Omental fat pad (tissue), 3 donors: ENCODE measurements at regions not wholly inside any gene's neighbourhood (a gene's known extent, or its start where the extent isn't known, plus 50 kb on each side); places are given as distances from the start of the nearest gene placed in this dataset.

ENCODE experiments used
- ATAC-seq: fragments of 150-250 bp; one replicate; pipeline ENCODE4 v1.9.1; 2016; ENCODE audit warnings: mild to moderate bottlenecking, moderate library complexity; ENCODE audit not compliant: low FRiP score
- DNase-seq: peaks from one replicate; pipeline ENCODE4 v3.0.0-alpha.2; 2019; ENCODE audit warnings: low spot score
- CTCF ChIP-seq, 3 donors: fragments of 450-650 bp; IDR thresholded peaks; one replicate each; pipeline ENCODE4 v1.5.1; 2016 to 2017; ENCODE audit warnings: antibody characterized with exemption in 3 of 3, mild to moderate bottlenecking in 3 of 3, moderate library complexity in 2 of 3

- DNase-seq (no peak), ATAC-seq (no peak)
- TF ChIP-seq CTCF (IDR thresholded peaks at IDR 0.05): no peak
Observed at GRCh38 chr13:97786510-97786909, 167.0 kb upstream of the IPO5 start.

GRCh38 chr13:97797553-97797952 is 155.9 kb upstream of the IPO5 start:
- no peak for TF ChIP-seq CTCF (IDR thresholded peaks at IDR 0.05)
- ATAC-seq (no peak), DNase-seq (no peak)

DNA sequence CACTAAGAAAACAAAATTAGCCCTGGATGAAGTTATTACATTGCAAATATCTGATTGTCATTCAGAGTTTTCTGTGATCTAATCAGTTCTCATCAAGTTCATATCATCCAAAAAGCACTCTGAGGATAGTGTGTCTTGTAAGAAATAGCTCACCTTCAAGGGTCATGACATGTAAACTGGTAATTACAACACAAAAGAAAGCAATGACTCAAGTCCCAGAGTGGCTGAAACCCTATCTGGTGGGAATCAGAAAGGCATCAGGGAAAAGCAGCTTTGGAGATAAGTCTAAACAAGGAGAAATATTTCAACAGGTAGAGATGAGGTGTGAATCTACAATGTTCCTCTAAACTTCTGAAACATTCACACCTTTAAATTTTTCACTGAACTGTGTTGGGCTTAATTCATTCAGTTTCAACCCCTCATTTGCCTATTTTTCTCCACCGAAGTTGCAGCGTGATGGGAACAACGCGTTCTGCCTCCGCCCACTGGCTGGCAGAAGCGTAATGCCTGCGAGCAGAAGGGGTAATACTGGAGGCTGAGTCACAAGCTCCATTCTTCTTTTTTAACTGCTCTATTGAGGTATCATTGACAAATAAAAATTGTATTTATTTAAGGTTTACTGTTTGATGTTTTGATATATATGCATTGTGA is 155.2 kb upstream of the IPO5 start:
- no peak for TF ChIP-seq CTCF (IDR thresholded peaks at IDR 0.05)
- no peak for ATAC-seq
- DNase-seq: no peak

DNA sequence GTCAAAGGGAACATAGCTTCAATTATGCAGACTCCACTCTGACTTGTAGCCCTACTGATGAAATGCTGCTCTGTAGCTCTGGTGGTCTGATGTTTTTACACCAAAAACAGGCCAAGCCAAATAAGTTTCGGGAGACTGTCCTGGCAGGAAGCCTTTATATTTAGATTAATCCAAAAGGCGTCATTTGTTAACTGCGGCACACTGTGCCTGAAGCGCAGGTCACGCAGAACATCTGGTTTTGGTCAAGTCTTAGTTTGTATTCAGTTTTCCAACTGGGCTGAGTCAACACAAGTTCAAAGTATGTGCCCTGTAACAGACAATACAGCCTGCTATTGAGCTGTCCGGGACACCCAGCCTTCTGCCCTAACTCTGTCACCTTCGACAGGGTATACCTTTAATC is 154.6 kb upstream of the IPO5 start:
- ATAC-seq: no peak
- no peak for DNase-seq
- TF ChIP-seq CTCF (IDR thresholded peaks at IDR 0.05): no peak

DNA sequence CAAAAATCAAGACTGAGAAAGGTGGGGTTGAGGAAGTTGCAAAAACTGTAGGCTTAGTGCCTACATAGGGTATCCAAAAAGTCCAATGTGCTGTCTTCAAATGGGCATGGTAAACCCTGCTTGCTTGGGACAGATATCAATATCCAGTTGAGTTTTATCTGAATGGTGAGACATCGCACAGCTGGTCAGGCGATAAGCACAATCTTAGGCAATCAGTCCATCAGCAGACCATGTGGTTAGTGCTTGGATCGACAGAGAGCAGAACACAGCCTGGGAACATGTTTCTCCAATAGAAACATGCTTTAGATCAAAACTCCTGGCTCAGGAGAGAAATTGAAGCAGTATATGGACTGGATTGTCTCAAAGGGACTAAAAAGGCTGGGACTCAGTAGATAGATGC is 151.3 kb upstream of the IPO5 start:
- no peak for ATAC-seq
- TF ChIP-seq CTCF (IDR thresholded peaks at IDR 0.05): no peak
- no peak for DNase-seq

- TF ChIP-seq CTCF (IDR thresholded peaks at IDR 0.05): no peak
- DNase-seq: no peak
- ATAC-seq: no peak
Observed at GRCh38 chr13:97809576-97809975, 143.9 kb upstream of the IPO5 start.

DNA sequence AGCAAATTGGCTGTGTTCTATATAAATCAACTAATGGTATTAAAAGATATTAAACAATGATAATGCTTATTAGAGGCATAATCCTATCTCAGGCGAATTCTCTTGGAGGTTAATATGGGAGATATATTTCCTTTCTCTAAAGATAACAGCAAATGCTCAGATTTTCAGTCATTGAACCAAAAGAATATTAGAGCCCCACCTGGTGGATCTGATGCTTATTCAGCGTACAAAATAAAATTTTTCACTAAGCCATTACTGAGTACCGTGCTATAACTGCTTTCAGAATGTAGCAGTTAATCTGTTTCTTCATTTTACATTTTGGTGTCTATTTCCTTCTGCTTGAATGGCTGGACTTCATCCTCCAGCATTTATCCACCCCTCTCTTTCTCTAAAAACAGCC is 143.3 kb upstream of the IPO5 start:
- ATAC-seq: no peak
- DNase-seq: no peak
- no peak for TF ChIP-seq CTCF (IDR thresholded peaks at IDR 0.05)
